ENCODE measurements at regions not wholly inside any gene's neighbourhood (a gene's known extent, or its start where the extent isn't known, plus 50 kb on each side); places are given as distances from the start of the nearest gene placed in this dataset.

DNA sequence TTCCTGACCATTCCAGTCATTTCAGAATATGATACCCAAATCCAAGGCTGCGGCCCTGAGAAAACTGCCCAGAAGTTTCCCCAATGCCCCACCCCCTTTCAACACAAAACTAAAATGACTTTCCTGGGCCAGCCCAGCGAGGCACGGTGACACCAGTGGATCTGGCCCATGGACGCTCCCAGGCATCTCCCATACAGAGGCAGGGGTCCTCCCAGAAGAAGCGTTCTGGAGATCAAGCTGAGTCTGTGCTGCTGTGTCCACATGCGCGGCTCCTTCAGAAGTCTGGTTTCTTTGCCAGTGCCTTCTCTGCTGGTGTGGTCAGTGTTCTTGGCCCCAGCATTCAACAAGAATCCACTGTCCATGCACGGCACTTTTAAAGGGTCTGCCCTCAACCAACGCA, 228.2 kb upstream of the SFSWAP start:
- Histone ChIP-seq H3K27me3 (replicated peaks; ENCODE audit: insufficient read depth, low read depth, low read length, poor library complexity) (no peaks in the 10 kb centered on the region), H3K27ac (ENCODE audit: low read depth, low read length, poor library complexity, severe bottlenecking) (no peak overlapping the region), H3K36me3 (ENCODE audit: insufficient read depth, low read length, poor library complexity, severe bottlenecking) (no peaks in the 10 kb centered on the region), H3K4me1 (ENCODE audit: insufficient read depth, low read length, poor library complexity, severe bottlenecking) (no peaks in the 10 kb centered on the region), H3K9me3 (ENCODE audit: low read depth, low read length, poor library complexity, severe bottlenecking) (no peaks in the 10 kb centered on the region), H3K4me3 (ENCODE audit: low read depth, low read length, poor library complexity, severe bottlenecking) (no peak overlapping the region)
- no peak for DNase-seq (ENCODE audit: low spot score)
- no peak for TF ChIP-seq EZH2 (IDR thresholded peaks at IDR 0.05; ENCODE audit: borderline replicate concordance, low read depth, low read length, poor library complexity, severe bottlenecking)
- TF ChIP-seq CTCF (conservative IDR thresholded peaks at IDR 0.05; ENCODE audit: low read depth, low read length), result no peak
- ChIA-PET POLR2A (ENCODE audit: low non-redundant PET) (no interaction called here), CTCF (no interaction called here)
- BruUV-seq (replicated peaks), result no TSS peak
- intact Hi-C loops (cut with micrococcal nuclease; ENCODE audit: unreplicated experiment), result no loop called here

DNA sequence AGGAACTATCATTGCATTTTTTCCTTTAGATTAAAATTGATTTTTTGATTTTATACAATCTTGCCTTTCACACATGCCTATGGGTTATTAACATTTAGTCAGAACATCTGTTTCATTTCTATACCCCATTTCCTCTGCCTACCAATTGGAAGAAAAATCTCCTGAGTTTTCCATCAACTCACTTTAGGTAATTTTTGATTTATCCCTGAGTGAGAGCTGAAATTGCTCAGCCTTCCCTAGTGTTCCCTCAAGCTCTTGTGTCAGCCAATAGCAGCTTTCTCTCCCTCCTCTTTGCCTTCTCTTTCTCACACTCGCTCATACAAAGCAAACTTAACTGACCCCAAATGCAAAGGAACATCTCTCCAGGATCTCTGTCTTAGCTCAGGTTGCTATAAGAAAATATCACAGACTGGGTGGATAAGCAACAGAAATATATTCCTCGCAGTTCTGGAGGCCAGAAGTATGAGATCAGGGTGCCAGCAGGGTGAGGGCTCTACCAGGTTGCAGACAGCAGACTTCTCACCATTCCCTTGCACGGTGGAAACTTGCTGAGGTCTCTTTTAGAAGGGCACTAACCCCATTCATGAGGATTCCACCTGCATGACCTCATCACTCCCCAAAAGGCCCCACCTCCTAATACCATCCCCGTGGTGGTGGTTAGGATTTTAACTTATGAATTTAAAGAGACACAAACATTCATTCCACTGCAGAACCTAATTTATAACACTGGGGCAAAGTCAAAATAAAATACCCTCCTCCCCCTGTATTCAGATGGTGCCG, 224.2 kb upstream of the SFSWAP start:
- Histone ChIP-seq H3K27ac (ENCODE audit: low read depth, low read length, poor library complexity, severe bottlenecking) (no peak overlapping the region), H3K27me3 (replicated peaks; ENCODE audit: insufficient read depth, low read depth, low read length, poor library complexity) (no peaks in the 10 kb centered on the region), H3K9me3 (ENCODE audit: low read depth, low read length, poor library complexity, severe bottlenecking) (no peaks in the 10 kb centered on the region), H3K4me1 (ENCODE audit: insufficient read depth, low read length, poor library complexity, severe bottlenecking) (no peaks in the 10 kb centered on the region), H3K36me3 (ENCODE audit: insufficient read depth, low read length, poor library complexity, severe bottlenecking) (no peaks in the 10 kb centered on the region), H3K4me3 (ENCODE audit: low read depth, low read length, poor library complexity, severe bottlenecking) (no peak overlapping the region)
- intact Hi-C loops (cut with micrococcal nuclease; ENCODE audit: unreplicated experiment), result no loop called here
- DNase-seq (ENCODE audit: low spot score), result no peak
- TF ChIP-seq CTCF (conservative IDR thresholded peaks at IDR 0.05; ENCODE audit: low read depth, low read length) (no peak), EZH2 (IDR thresholded peaks at IDR 0.05; ENCODE audit: borderline replicate concordance, low read depth, low read length, poor library complexity, severe bottlenecking) (no peak)
- no TSS peak for BruUV-seq (replicated peaks)
- CTCF ChIA-PET, result no interaction called here
- POLR2A ChIA-PET (ENCODE audit: low non-redundant PET), result no interaction called here

- Histone ChIP-seq H3K4me3 (ENCODE audit: low read depth, low read length, poor library complexity, severe bottlenecking) (no peak overlapping the region), H3K4me1 (ENCODE audit: insufficient read depth, low read length, poor library complexity, severe bottlenecking) (no peaks in the 10 kb centered on the region), H3K9me3 (ENCODE audit: low read depth, low read length, poor library complexity, severe bottlenecking) (no peaks in the 10 kb centered on the region), H3K27ac (ENCODE audit: low read depth, low read length, poor library complexity, severe bottlenecking) (no peak overlapping the region), H3K36me3 (ENCODE audit: insufficient read depth, low read length, poor library complexity, severe bottlenecking) (no peaks in the 10 kb centered on the region), H3K27me3 (replicated peaks; ENCODE audit: insufficient read depth, low read depth, low read length, poor library complexity) (no peaks in the 10 kb centered on the region)
- intact Hi-C loops (cut with micrococcal nuclease; ENCODE audit: unreplicated experiment), result no loop called here
- no peak for TF ChIP-seq CTCF (conservative IDR thresholded peaks at IDR 0.05; ENCODE audit: low read depth, low read length)
- TF ChIP-seq EZH2 (IDR thresholded peaks at IDR 0.05; ENCODE audit: borderline replicate concordance, low read depth, low read length, poor library complexity, severe bottlenecking), result no peak
- POLR2A ChIA-PET (ENCODE audit: low non-redundant PET), result no interaction called here
- CTCF ChIA-PET, result no interaction called here
- BruUV-seq (replicated peaks), result no TSS peak
- DNase-seq (ENCODE audit: low spot score), result peak; percentile 82
Observed at GRCh38 chr12:131487388-131488124, 223.3 kb upstream of the SFSWAP start.
